GM18508 (cell line): ENCODE measurements at regions not wholly inside any gene's neighbourhood (a gene's known extent, or its start where the extent isn't known, plus 50 kb on each side); places are given as distances from the start of the nearest gene placed in this dataset.
"Not testable (repeated sequence)": the region's sequence is repeated elsewhere in the genome, so short reads cannot be mapped to it uniquely, and the experiment has no call there.

Experiments
- ATAC-seq: cut with Tn5 transposase; IDR thresholded peaks from one replicate; pipeline ENCODE4 v1.9.1; 2021; ENCODE audit warnings: moderate number of reproducible peaks; ENCODE audit not compliant: insufficient read depth, unreplicated experiment

DNA sequence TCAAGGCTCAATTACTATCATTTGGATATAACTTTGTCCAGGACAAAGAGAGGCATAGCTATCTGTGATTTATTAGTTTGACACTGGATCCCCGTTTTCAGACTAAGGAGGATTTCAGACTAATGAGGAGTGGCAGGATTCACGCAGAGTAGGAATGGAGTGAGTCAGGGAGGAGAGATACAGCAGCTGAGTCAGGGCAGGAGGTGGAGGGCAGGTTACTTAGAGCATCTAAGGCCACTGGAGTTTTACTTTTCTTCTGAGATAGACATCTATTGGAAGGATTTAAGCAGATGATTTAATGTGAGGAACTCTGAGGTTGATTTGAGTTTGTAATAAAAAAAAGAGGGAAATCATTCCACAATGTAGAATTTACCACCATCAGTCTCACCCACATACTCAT lies 110.6 kb downstream of the RPIA start:
- not testable (repeated sequence) for ATAC-seq

DNA sequence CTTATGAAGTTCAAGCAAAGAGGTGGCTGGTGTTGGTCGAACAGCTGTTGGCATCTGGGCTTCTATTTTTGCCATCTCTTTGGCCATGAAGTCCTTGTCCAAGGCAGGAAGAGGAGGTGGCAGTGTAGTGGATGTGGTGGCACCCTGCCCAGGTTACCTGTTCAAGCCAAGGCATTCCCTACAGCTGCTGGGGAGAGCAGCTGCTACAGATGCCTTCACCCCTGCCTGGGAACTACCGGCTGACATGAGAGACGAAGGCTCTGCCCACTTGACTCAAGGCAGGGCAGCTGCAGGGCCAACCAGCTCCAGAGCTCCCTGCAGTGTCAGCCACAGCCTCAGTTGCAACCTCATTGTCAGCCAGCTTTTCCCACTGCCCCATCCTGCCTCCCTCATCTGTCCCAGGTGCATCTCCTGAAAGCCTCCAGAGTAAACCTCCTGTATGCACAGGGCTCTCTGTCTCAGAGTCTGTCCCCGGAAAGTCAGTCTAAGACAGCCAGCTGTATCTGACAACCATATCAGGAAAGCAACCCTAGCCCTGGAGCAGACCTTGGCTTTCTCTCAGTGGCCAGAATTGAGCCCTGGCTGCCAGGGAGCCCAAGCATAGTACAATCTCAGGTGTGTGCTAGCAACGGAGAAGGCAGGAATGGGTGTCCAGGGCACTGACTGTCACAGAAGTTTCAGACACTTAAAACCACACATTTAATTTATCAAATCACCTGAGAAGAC lies 115.9 kb downstream of the RPIA start:
- ATAC-seq = no peak

DNA sequence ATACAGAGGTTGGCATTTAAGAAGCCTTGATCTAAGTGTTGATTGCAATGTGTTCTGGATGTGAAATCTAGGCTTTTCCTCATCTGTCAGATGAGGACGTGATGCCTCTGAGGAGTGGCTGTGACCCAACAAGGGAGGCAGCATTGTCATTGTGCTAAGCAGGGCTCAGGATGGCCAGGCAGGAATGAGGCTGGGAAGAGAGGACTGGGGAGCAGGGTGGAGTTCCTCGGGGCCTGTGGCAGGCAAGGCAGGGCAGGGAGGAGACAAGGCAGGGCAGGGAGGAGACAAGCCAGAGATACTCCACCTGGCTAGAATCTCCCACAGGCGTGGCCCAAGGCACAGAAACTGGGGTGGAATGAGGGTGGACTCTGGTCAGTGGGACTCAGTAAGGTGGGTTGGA lies 116.6 kb downstream of the RPIA start:
- ATAC-seq = no peak

DNA sequence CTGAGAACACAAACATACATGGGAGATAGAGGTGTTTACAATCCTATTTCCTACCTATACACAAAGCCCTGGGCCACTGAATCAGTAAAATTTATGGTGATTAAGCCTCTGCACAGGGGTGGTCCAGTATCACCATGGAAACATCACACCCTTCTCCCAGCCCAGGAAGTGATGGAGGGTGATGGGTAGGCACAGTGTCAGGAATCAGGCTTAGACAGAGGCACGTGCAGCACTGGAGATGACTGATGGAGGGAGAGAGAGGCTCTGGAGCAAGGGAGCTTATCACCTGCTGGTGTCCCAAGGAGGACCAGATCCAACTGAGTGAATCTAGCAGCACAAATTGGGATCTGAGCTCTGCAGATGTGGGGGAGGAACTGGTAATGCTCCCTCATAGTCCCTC lies 117.2 kb downstream of the RPIA start:
- no peak for ATAC-seq

DNA sequence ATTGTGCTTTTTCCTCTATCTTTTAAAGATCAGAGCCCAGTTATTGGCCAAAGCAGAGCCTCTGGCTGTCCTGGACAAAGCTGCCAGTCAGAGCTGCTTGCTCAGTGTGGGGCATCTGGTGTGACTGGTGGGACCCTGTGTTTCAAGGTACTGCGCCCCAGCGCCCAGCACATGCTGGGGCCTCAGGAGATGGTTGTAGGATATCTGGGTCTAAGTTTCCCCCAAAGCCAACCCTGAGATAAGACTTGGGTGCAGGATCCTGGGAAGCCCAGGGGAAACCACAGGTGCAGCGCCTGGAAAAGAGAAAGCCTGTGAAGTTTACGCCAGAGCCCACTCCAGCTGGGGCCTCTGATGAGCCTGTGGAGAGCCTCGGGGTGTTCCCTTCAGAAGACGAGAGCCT lies 117.7 kb downstream of the RPIA start:
- no peak for ATAC-seq

DNA sequence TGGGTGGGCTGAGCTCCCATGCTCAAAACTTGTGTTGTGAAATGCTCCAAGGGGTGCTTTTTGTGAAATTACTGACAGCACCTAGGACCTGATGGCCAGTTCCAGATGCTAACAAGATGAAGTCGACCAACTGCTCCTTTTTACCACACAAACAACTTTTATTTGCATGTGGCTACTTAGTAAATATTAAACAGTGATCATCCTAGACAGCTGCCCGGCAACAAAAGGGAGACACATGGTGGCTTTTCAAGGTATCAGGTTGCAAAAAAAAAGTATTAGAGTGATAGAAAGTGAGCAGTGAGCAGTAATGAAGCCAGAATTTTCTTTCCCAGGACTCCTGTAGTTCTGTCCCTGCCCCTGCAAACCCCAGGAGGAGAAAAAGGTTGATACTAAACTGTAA lies 118.5 kb downstream of the RPIA start:
- peak; percentile 62 for ATAC-seq

DNA sequence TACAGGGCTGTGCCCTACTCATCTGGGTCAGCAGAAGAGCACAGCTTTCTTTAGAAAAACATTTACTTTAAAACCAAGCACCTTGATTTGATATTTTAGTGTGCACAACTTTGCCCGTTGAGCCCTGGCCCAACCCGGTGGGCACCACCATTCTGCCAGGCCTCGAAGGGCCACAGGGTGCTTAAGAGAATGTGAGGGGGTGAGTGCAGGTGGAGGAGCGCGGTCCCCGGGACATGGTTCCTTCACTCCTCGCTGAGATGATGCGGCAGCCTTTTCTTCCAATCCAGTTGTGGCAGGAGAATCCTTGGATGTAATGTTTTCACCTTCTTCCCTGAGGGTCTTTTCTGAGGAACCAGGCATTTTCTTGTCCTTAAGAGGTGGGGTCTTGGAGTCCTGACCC lies 119.0 kb downstream of the RPIA start:
- ATAC-seq = no peak

DNA sequence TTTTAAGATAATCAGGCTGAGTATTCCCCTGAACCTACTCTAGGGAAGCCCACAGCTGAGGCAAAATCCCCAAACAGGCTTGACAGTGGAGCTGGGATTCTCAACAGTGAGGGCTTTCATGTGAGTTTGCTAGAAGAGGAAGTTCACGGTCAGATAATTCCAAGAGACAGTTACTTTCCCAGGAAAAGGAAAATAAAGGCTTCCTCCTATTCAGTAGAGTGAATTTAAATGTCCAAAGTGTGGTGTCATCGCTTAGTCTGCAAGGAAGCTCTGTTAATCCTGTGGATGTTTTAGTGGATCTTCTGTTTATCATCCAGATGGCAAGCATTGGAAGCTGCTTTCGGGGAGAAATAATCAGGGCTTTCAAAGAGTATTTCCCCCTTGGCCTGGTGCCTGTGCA lies 119.8 kb downstream of the RPIA start:
- ATAC-seq = no peak

DNA sequence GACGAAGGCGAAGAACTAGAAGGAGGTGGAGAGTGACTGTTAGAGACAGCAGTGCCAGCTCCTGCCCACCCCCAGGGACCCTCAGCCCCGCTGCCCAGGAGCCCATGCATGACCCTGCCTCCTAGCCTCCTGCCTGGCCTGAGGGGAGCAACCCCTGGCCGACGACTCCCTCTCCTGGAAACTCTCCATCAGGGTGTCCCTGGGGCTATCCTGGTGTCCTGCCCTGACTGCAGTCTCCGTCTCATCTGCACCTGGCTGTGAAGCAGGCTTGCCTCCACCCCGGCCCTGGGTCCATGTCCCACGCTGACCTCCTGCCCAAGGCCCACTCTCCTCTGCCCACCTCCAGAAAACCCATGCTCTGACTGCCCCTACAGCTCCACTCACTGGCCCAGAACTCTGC lies 120.2 kb downstream of the RPIA start:
- no peak for ATAC-seq

DNA sequence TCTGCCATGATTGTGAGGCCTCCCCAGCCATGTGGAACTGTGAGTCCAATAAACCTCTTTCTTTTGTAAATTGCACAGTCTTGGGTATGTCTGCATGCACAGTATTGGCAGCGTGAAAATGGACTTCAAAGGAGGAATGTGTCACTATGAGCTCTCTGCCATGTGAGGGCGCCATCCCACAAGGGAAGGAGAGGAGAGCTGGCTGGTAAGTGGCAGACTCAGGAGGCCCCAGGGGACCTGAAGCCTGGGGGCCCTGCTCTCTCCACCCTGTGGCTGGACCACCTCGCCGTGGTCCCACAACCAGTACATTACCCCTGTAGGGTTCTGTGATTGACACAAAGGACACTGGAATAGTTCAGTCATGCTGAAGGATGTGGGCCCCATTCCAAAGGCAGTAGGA lies 122.1 kb downstream of the RPIA start:
- ATAC-seq = no peak

DNA sequence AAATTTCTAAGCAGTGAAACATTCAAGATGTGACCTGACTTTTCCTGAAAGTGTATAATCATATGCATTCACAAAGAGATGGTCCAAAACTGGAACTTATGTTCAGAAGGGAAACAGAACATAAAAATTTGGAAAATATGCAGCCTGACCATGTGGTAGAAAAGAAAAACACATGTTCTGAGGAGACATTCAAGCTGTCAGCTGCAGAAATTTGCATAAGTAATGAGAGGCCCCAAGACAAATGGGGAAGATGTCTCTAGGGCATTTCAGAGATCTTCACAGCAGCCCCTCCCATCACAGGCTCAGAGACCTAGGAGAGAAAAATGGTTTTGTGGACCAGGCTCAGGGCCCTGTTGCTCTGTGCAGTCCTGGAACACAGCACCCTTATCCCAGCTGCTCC lies 123.8 kb downstream of the RPIA start:
- ATAC-seq = no peak

DNA sequence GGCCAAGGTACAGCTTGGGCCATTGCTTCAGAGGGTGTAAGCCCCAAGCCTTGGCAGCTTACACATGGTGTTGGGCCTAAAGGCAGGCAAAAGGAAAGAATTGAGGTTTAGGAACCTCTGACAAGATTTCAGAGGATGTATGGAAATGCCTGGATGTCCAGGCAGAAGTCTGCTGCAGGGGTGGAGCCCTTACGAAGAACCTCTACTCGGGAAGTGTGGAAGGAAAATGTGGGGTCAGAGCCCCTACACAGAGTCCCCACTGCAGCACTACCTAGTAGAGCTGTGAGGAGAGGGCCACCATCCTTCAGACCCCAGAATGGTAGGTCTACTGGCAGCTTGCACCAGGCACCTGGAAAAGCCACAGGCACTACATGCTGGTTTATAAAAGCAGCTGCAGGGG lies 124.2 kb downstream of the RPIA start:
- ATAC-seq = no peak

DNA sequence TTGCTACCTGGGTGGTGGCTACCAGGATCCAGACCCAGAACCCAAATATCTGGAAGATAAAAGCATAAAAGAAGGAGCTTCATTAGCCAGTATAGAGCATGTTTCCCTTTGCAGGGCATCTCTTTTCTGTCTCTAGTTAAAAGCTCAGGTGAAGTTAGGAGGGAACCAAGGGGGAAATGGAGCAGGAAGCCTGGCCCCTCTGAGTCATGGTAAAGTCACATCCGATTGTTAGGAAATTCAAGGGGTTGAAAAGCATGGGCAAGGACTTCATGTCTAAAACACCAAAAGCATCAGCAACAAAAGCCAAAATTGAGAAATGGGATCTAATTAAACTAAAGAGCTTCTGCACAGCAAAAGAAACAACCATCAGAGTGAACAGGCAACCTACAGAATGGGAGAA lies 126.9 kb downstream of the RPIA start:
- ATAC-seq = no peak

DNA sequence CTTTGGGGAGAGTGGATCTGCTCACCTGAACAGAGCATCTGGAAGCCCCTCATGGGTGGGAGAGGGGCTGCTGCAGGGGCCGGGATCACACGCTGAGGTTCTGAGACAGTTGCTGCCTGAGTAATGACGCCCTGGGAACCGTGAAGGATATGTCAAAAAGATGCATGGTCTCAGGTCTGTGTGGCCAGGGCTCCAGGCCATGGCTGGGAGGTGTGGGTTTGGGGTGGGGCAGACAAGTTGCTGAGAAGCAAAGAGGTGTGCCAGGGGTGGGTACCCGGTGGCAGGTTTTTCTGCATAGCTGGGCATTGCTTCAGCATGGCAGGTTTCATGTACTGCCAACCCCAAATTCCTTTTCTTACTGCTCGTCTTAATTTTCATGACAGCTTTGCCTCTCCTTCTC lies 133.5 kb downstream of the RPIA start:
- no peak for ATAC-seq

DNA sequence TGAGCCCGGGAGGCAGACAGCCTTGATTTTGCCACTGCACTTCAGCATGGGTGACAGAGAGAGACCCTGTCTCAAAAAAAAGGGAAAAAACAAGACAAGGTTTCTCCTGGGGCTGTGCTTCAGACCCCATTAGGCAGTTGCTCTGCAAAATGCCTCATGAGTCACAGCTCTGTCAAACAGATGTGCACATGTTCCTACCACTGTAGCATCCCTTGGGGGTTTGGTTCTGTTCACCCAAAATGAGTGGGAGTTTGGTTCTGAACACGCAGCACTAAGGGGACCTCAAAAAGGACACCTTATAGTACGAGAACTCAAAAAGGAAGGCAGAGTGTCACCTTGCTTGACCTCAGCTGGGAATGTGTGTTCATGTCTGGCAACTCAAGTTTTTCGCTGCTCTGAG lies 134.9 kb downstream of the RPIA start:
- no peak for ATAC-seq

DNA sequence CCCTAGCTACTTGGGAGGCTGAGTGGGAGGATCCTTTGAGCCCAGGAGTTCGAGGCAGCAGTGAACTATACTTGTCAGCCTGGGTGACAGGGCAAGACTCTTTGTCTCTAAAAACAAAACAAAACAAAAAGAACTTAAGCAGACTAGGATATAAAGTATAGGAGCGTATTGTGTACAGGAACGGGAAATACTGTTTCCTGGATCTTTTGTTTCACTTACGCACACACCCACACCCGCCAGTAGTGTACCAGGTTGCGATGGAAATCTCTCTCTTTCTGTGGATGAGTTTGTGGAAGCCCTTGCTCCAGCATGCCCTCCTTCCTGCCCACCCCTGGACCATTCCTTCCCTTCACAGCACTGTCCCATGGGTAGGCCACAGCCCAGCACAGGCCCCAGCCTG lies 136.3 kb downstream of the RPIA start:
- no peak for ATAC-seq

DNA sequence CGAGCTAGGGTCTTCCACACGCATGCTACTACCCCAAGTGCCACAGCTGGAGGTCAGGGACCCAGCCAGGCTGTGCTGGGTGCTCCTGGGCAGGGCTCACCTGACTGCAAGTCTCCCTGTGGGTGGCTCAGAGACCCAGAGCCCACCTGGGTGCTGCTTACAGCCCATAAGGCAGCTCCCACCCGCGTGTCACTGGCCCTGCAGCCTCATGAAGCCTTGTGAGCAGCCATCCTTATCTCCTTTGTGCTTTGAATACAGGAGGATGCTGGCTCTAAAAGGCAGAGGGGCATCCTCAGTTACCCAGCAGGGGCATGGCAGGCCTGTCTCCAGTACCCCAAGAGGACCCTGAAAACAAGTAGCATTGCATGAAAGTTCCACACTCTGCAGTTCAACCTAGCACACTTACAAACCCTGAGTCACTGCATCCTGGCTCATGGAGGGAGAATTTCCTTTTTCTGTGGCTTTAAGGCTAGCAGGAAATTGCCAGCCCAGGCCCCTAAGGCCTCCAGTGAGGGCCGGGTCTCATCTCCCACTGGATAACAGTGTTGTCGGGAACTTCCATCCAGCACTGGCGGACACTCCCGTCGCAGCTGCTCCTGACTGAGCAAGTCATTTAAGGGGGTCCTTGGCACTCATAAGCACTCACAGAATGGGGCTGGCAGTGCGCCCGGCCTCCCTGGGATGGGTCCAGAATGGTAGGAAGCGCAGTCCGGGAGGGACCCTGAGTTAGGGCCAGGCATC lies 137.1 kb downstream of the RPIA start:
- no peak for ATAC-seq

DNA sequence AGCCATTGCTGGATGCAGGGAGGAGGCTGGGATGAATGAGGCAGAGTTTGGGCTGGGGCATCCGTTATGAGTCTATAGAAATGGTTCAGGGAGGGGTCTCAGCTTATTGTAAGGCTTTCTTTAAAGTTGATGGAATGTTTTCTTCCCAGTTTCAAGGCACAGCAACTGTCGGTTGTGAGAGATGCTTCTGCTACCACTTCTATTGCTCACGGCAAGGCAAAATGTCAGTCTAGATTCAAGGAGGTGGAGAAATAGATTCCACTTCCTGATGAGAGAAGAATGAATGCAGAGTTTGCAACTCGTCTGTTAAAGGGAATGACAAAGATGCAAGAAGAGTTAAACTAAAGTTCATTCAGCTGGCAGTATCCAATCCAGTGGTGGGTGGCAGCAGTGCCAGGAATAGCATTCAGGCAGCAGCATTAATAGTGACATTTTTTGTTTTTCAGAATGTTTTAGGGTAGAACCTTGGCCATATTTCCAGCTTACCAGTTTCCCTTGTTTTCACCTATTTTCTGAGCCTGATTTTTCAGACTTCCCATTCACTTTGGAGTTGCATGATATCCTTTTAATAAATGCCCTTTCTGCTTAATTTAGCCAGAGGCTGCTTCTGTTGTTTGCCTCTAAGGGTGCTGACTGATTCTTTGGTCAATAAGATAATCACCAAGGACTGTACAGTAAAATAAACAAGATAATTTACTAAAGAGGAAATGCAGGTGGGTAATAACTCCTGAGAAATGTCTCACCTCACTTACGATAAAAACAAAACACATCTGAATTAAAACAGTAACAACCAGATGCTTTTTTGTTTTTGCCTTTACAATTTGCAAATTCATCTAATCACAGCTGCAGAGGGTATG lies 138.4 kb downstream of the RPIA start:
- ATAC-seq = no peak

DNA sequence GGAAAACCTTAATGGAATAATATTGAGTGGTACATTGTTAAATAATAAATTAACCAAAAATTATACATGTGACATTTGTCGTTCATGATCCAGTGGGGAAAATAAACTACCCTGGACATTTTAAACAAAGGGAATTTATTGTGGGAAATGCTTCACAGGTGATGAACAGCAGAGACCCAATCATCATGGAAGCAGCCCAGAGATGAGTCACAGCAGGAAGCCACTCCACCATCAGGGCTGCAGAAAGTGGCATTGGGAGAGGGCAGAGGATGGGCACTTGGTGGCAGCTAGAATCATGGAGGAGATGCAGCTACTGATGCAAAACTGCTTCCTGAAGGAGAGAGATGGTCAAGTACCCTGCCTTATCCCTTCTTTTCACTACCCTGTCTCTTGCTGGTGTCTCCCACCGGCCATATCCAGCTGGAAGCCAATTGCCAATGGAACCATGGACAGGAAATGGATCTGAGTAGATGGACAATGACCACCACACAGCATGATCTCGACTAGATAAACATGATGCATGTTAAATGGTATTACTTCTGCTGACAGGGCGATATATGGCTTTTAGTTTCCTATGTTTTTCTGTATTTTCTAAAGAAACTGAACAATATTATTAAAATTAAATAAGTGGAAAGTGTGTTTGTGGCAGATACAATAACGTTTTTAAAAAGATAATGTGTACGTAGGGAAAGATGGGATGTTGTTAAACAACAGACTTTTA lies 139.8 kb downstream of the RPIA start:
- no peak for ATAC-seq

DNA sequence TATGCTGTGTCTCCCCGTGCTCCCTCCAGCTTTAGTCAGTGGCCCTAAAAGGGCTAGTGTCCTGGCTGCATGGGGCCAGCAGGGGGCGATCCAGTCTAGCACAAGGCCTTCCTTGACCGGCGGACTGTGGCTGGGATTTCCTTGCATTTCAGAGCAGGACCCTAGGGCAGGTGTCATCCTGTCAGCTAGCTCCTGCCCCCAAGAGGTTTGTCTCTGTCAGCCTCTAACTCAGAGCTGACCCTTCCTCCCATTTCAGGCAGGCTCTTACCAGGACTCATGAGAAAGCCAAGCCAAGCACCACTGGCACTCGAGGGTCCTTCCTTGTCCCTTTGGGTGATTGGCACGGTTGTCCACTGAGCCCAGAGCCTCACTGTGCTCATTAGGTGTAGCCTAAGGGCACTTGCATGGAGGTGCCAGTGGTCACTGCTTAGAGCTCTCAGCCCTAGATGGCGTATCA lies 140.3 kb downstream of the RPIA start:
- peak; percentile 79 for ATAC-seq
